ENCODE measurements at regions not wholly inside any gene's neighbourhood (a gene's known extent, or its start where the extent isn't known, plus 50 kb on each side); places are given as distances from the start of the nearest gene placed in this dataset.

GRCh38 chr2:128403814-128404708, 85.4 kb upstream of the HS6ST1 start:
- TF ChIP-seq, protein P1, sequence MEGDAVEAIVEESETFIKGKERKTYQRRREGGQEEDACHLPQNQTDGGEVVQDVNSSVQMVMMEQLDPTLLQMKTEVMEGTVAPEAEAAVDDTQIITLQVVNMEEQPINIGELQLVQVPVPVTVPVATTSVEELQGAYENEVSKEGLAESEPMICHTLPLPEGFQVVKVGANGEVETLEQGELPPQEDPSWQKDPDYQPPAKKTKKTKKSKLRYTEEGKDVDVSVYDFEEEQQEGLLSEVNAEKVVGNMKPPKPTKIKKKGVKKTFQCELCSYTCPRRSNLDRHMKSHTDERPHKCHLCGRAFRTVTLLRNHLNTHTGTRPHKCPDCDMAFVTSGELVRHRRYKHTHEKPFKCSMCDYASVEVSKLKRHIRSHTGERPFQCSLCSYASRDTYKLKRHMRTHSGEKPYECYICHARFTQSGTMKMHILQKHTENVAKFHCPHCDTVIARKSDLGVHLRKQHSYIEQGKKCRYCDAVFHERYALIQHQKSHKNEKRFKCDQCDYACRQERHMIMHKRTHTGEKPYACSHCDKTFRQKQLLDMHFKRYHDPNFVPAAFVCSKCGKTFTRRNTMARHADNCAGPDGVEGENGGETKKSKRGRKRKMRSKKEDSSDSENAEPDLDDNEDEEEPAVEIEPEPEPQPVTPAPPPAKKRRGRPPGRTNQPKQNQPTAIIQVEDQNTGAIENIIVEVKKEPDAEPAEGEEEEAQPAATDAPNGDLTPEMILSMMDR (IDR thresholded peaks at IDR 0.05; ENCODE audit: poor library complexity) = no peak
- TF ChIP-seq EZH2phosphoT487 (IDR thresholded peaks at IDR 0.05; ENCODE audit: low read depth, severe bottlenecking, unreplicated experiment) (no peak), EZH2 (IDR thresholded peaks at IDR 0.05; ENCODE audit: borderline replicate concordance) (no peak)
